T1000 (cell line): ENCODE measurements at regions not wholly inside any gene's neighbourhood (a gene's known extent, or its start where the extent isn't known, plus 50 kb on each side); places are given as distances from the start of the nearest gene placed in this dataset.

Experiments used
- DNase-seq: peaks from one replicate; lab custom pipeline; 2025; ENCODE audit warnings: mixed read lengths; lab: John Stamatoyannopoulos, UW

GRCh38 chr1:175894581-175894980 lies 151.2 kb upstream of the TNR start:
- no peak for DNase-seq

- no peak for DNase-seq
Observed at GRCh38 chr1:175893192-175893591, 149.8 kb upstream of the TNR start.

- DNase-seq = no peak
Observed at GRCh38 chr1:175892686-175893085, 149.3 kb upstream of the TNR start.

- DNase-seq = no peak
Observed at GRCh38 chr1:175891783-175892309, 148.5 kb upstream of the TNR start.

GRCh38 chr1:175890958-175891357 lies 147.6 kb upstream of the TNR start:
- no peak for DNase-seq

GRCh38 chr1:175889848-175890247 lies 146.5 kb upstream of the TNR start:
- no peak for DNase-seq

- DNase-seq = no peak
Observed at GRCh38 chr1:175888996-175889395, 145.6 kb upstream of the TNR start.

- DNase-seq = no peak
Observed at GRCh38 chr1:175887981-175888428, 144.6 kb upstream of the TNR start.

- no peak for DNase-seq
Observed at GRCh38 chr1:175887521-175887920, 144.1 kb upstream of the TNR start.

GRCh38 chr1:175885326-175885725 lies 141.9 kb upstream of the TNR start:
- DNase-seq = no peak

- DNase-seq = no peak
Observed at GRCh38 chr1:175884369-175884768, 141.0 kb upstream of the TNR start.

- no peak for DNase-seq
Observed at GRCh38 chr1:175882192-175882591, 138.8 kb upstream of the TNR start.

GRCh38 chr1:175881246-175881976 lies 138.0 kb upstream of the TNR start:
- no peak for DNase-seq

GRCh38 chr1:175878775-175879174 lies 135.4 kb upstream of the TNR start:
- no peak for DNase-seq

GRCh38 chr1:175877939-175878737 lies 134.7 kb upstream of the TNR start:
- DNase-seq = no peak

GRCh38 chr1:175875556-175875955 lies 132.2 kb upstream of the TNR start:
- no peak for DNase-seq

- DNase-seq = no peak
Observed at GRCh38 chr1:175874081-175874480, 130.7 kb upstream of the TNR start.

GRCh38 chr1:175873290-175873935 lies 130.0 kb upstream of the TNR start:
- DNase-seq = no peak

- no peak for DNase-seq
Observed at GRCh38 chr1:175872588-175872987, 129.2 kb upstream of the TNR start.

- no peak for DNase-seq
Observed at GRCh38 chr1:175871647-175872046, 128.3 kb upstream of the TNR start.

- DNase-seq = no peak
Observed at GRCh38 chr1:175870217-175870616, 126.8 kb upstream of the TNR start.

GRCh38 chr1:175866776-175867175 lies 123.4 kb upstream of the TNR start:
- DNase-seq = no peak
